ENCODE measurements at regions not wholly inside any gene's neighbourhood (a gene's known extent, or its start where the extent isn't known, plus 50 kb on each side); places are given as distances from the start of the nearest gene placed in this dataset.
"Not testable (repeated sequence)": the region's sequence is repeated elsewhere in the genome, so short reads cannot be mapped to it uniquely, and the experiment has no call there.

GRCh38 chr3:27661797-27662196, 60.3 kb downstream of the EOMES start:
- DNase-seq (ENCODE audit: low read depth), result no peak

- DNase-seq (ENCODE audit: low read depth), result no peak
These were observed 62.7 kb downstream of the EOMES start for GRCh38 chr3:27659279-27660021.

- DNase-seq (ENCODE audit: low read depth), result no peak
These were observed 63.4 kb downstream of the EOMES start for GRCh38 chr3:27658741-27659140.

- peak; percentile 38 for DNase-seq (ENCODE audit: low read depth)
These were observed 64.3 kb downstream of the EOMES start for GRCh38 chr3:27657871-27658270.

GRCh38 chr3:27657404-27657803, 64.7 kb downstream of the EOMES start:
- peak; percentile 55 for DNase-seq (ENCODE audit: low read depth)

GRCh38 chr3:27656790-27657189, 65.3 kb downstream of the EOMES start:
- no peak for DNase-seq (ENCODE audit: low read depth)

GRCh38 chr3:27655547-27655946, 66.6 kb downstream of the EOMES start:
- DNase-seq (ENCODE audit: low read depth), result no peak

- DNase-seq (ENCODE audit: low read depth), result no peak
These were observed 68.1 kb downstream of the EOMES start for GRCh38 chr3:27653803-27654558.

- DNase-seq (ENCODE audit: low read depth), result no peak
These were observed 72.8 kb downstream of the EOMES start for GRCh38 chr3:27649277-27649676.

- no peak for DNase-seq (ENCODE audit: low read depth)
These were observed 75.2 kb downstream of the EOMES start for GRCh38 chr3:27646896-27647295.

- no peak for DNase-seq (ENCODE audit: low read depth)
These were observed 77.2 kb downstream of the EOMES start for GRCh38 chr3:27644941-27645340.

- no peak for DNase-seq (ENCODE audit: low read depth)
These were observed 78.8 kb downstream of the EOMES start for GRCh38 chr3:27643355-27643754.

GRCh38 chr3:27642796-27643195, 79.3 kb downstream of the EOMES start:
- DNase-seq (ENCODE audit: low read depth), result no peak

- no peak for DNase-seq (ENCODE audit: low read depth)
These were observed 80.1 kb downstream of the EOMES start for GRCh38 chr3:27641888-27642601.

- no peak for DNase-seq (ENCODE audit: low read depth)
These were observed 80.8 kb downstream of the EOMES start for GRCh38 chr3:27641271-27641800.

GRCh38 chr3:27639271-27639670, 82.9 kb downstream of the EOMES start:
- DNase-seq (ENCODE audit: low read depth), result no peak

GRCh38 chr3:27638594-27638993, 83.5 kb downstream of the EOMES start:
- DNase-seq (ENCODE audit: low read depth), result no peak

GRCh38 chr3:27637346-27637995, 84.7 kb downstream of the EOMES start:
- DNase-seq (ENCODE audit: low read depth), result no peak

GRCh38 chr3:27635006-27635405, 87.1 kb downstream of the EOMES start:
- not testable (repeated sequence) for DNase-seq (ENCODE audit: low read depth)

- no peak for DNase-seq (ENCODE audit: low read depth)
These were observed 88.9 kb downstream of the EOMES start for GRCh38 chr3:27633224-27633545.

- no peak for DNase-seq (ENCODE audit: low read depth)
These were observed 89.5 kb downstream of the EOMES start for GRCh38 chr3:27632431-27633223.

Measured in HS-27A (cell line).